ENCODE measurements at regions not wholly inside any gene's neighbourhood (a gene's known extent, or its start where the extent isn't known, plus 50 kb on each side); places are given as distances from the start of the nearest gene placed in this dataset.

DNA sequence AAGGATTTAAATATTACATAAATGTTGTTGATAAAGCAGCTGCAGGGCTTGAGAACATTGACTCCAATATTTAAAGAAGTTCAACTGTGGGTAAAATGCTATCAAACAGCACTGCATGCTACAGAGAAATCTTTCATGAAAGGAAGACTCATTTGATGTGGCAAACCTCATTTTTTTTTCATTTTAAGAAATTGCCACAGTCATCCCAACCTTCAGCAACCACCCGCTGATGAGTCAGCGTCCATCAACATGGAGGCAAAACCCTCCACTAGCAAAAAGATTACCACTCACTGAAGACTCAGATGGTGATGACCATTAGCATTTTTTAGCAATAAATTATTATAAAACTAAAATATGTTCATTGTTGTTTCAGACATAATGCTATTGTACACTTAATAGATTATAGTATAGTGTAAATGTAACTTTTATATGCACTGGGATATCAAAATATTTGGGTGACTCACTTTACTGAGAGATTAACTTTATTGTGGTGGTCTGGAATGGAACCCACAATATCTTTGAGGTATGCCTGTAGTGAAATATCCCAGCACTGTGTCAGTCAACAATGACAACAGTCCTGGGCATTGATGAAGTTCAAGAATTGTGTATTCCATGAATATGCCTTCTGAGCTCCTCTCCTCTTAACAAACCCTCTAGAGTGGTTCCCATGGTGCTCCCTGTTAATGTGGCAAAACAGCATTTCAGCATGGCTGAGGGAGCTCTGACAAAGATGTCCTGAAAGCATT is 52.4 kb upstream of the SOX21 start:
- TF ChIP-seq POLR2A (IDR thresholded peaks at IDR 0.05) (no peak), POLR2AphosphoS5 (IDR thresholded peaks at IDR 0.05) (no peak)
- TF ChIP-seq, protein P1, sequence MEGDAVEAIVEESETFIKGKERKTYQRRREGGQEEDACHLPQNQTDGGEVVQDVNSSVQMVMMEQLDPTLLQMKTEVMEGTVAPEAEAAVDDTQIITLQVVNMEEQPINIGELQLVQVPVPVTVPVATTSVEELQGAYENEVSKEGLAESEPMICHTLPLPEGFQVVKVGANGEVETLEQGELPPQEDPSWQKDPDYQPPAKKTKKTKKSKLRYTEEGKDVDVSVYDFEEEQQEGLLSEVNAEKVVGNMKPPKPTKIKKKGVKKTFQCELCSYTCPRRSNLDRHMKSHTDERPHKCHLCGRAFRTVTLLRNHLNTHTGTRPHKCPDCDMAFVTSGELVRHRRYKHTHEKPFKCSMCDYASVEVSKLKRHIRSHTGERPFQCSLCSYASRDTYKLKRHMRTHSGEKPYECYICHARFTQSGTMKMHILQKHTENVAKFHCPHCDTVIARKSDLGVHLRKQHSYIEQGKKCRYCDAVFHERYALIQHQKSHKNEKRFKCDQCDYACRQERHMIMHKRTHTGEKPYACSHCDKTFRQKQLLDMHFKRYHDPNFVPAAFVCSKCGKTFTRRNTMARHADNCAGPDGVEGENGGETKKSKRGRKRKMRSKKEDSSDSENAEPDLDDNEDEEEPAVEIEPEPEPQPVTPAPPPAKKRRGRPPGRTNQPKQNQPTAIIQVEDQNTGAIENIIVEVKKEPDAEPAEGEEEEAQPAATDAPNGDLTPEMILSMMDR (IDR thresholded peaks at IDR 0.05 in 8 of 11, conservative IDR thresholded peaks at IDR 0.05 in 3 of 11) = no peak

All from spleen (tissue), 7 donors.